EL (cell line): ENCODE measurements at regions not wholly inside any gene's neighbourhood (a gene's known extent, or its start where the extent isn't known, plus 50 kb on each side); places are given as distances from the start of the nearest gene placed in this dataset.
A peak's percentile ranks its signal among the peaks of the same experiment; 100 is the strongest.
"Not testable (repeated sequence)": the region's sequence is repeated elsewhere in the genome, so short reads cannot be mapped to it uniquely, and the experiment has no call there.

ENCODE experiments used
- DNase-seq: peaks from one replicate; pipeline ENCODE4 v3.0.0-alpha.2; 2016

- no peak for DNase-seq
Observed at GRCh38 chr2:123840574-123840973, 184.5 kb upstream of the CNTNAP5 start.

GRCh38 chr2:123851281-123851680 lies 173.8 kb upstream of the CNTNAP5 start:
- DNase-seq, result no peak

- no peak for DNase-seq
Observed at GRCh38 chr2:123853161-123853560, 171.9 kb upstream of the CNTNAP5 start.

GRCh38 chr2:123859031-123859430 lies 166.1 kb upstream of the CNTNAP5 start:
- DNase-seq, result not testable (repeated sequence)

GRCh38 chr2:123864416-123864815 lies 160.7 kb upstream of the CNTNAP5 start:
- no peak for DNase-seq

GRCh38 chr2:123870206-123870880 lies 154.7 kb upstream of the CNTNAP5 start:
- DNase-seq, result no peak

- DNase-seq, result no peak
Observed at GRCh38 chr2:123870881-123871276, 154.2 kb upstream of the CNTNAP5 start.

GRCh38 chr2:123890148-123890547 lies 134.9 kb upstream of the CNTNAP5 start:
- no peak for DNase-seq

- no peak for DNase-seq
Observed at GRCh38 chr2:123894167-123894566, 130.9 kb upstream of the CNTNAP5 start.

GRCh38 chr2:123895651-123896050 lies 129.4 kb upstream of the CNTNAP5 start:
- no peak for DNase-seq

- DNase-seq, result no peak
Observed at GRCh38 chr2:123901256-123901655, 123.8 kb upstream of the CNTNAP5 start.

GRCh38 chr2:123906361-123906760 lies 118.7 kb upstream of the CNTNAP5 start:
- DNase-seq, result no peak

- DNase-seq, result no peak
Observed at GRCh38 chr2:123908522-123908921, 116.6 kb upstream of the CNTNAP5 start.

- no peak for DNase-seq
Observed at GRCh38 chr2:123912171-123912570, 112.9 kb upstream of the CNTNAP5 start.

- DNase-seq, result no peak
Observed at GRCh38 chr2:123913143-123913735, 111.8 kb upstream of the CNTNAP5 start.

GRCh38 chr2:123915380-123915779 lies 109.7 kb upstream of the CNTNAP5 start:
- no peak for DNase-seq

GRCh38 chr2:123916051-123916450 lies 109.0 kb upstream of the CNTNAP5 start:
- DNase-seq, result no peak

- no peak for DNase-seq
Observed at GRCh38 chr2:123916531-123916930, 108.6 kb upstream of the CNTNAP5 start.

- no peak for DNase-seq
Observed at GRCh38 chr2:123917241-123917640, 107.8 kb upstream of the CNTNAP5 start.

- no peak for DNase-seq
Observed at GRCh38 chr2:123928358-123928757, 96.7 kb upstream of the CNTNAP5 start.

- DNase-seq, result no peak
Observed at GRCh38 chr2:123935405-123935804, 89.7 kb upstream of the CNTNAP5 start.

- peak; percentile 13 for DNase-seq
Observed at GRCh38 chr2:123953846-123954245, 71.2 kb upstream of the CNTNAP5 start.

- DNase-seq, result no peak
Observed at GRCh38 chr2:123958011-123958410, 67.1 kb upstream of the CNTNAP5 start.

GRCh38 chr2:123961576-123961975 lies 63.5 kb upstream of the CNTNAP5 start:
- DNase-seq, result no peak
